Endothelial cell of umbilical vein (primary cell): ENCODE measurements at regions not wholly inside any gene's neighbourhood (a gene's known extent, or its start where the extent isn't known, plus 50 kb on each side); places are given as distances from the start of the nearest gene placed in this dataset.

Experiments
- BruUV-seq: library from RNA; stranded (reverse); fragments of 400-500 nt; replicated peaks from 2 replicates; lab custom pipeline; 2021; lab: Mats Ljungman, UMichigan
- CTCF ChIA-PET: fragments of 300-600, 350-600 bp; sonication (Branson Sonifier 250); formaldehyde crosslinking; loops from one replicate; lab custom pipeline; 2021; ENCODE audit warnings: antibody characterized with exemption, inconsistent platforms; lab: Charles Lee
- POLR2A ChIA-PET: fragments of 300-600, 350-600 bp; sonication (Branson Sonifier 250); formaldehyde crosslinking; loops from one replicate; lab custom pipeline; 2021; ENCODE audit warnings: antibody characterized with exemption, inconsistent platforms; lab: Charles Lee
- DNase-seq: peaks from one replicate; pipeline ENCODE4 v3.0.0-alpha.2; 2011; ENCODE audit warnings: low read depth, low spot score
- FAIRE-seq: peaks from 2 replicates; lab custom pipeline; 2011; peaks lifted over from hg19 to GRCh38; lab: Jason Lieb, UNC
- H2AFZ ChIP-seq: 2 replicates; pipeline ENCODE4 v1.6.0; 2012; ENCODE audit warnings: low read depth, low read length, control low read depth, inconsistent platforms
- H3K27ac ChIP-seq: 2 replicates; pipeline ENCODE4 v1.5.1; 2011; ENCODE audit warnings: low read depth, mild to moderate bottlenecking, control low read depth, low read length, moderate library complexity; ENCODE audit not compliant: insufficient read depth
- H3K27me3 ChIP-seq, 2 experiments: 2 replicates each; pipeline versions ENCODE4 v1.6.0 to v1.6.1; 2011; ENCODE audit warnings: low read length in 2 of 2, mixed read lengths in 1 of 2; ENCODE audit not compliant: control insufficient read depth in 2 of 2, insufficient read depth in 2 of 2
- H3K36me3 ChIP-seq, 2 experiments: 2 replicates in 1 of 2; 3 replicates in 1 of 2; pipeline ENCODE4 v1.5.1; 2011; ENCODE audit warnings: low read length in 2 of 2, mild to moderate bottlenecking in 1 of 2, moderate library complexity in 1 of 2; ENCODE audit not compliant: control insufficient read depth in 2 of 2, insufficient read depth in 2 of 2; ENCODE audit errors: extremely low read depth in 1 of 2
- H3K4me1 ChIP-seq: 3 replicates; pipeline ENCODE4 v1.5.1; 2011; ENCODE audit warnings: mild to moderate bottlenecking, low read length; ENCODE audit not compliant: control insufficient read depth, insufficient read depth; ENCODE audit errors: extremely low read depth
- H3K4me2 ChIP-seq: 2 replicates; pipeline ENCODE4 v1.6.1; 2011; ENCODE audit warnings: low read length, control low read depth, mixed read lengths; ENCODE audit not compliant: insufficient read depth
- H3K4me3 ChIP-seq, 3 experiments: fragments of 200-600 bp in 1 of 3; sonication (generic), shearing (Covaris generic) in 1 of 3; replicated peaks in 1 of 3; 2 replicates each; pipeline ENCODE4 v1.5.1; 2011 to 2016; ENCODE audit warnings: control low read depth in 3 of 3, low read length in 3 of 3, mild to moderate bottlenecking in 2 of 3, inconsistent platforms in 1 of 3, low read depth in 1 of 3, moderate library complexity in 1 of 3; ENCODE audit not compliant: insufficient read depth in 1 of 3
- H3K79me2 ChIP-seq: 2 replicates; pipeline ENCODE4 v1.6.0; 2012; ENCODE audit warnings: low read length, inconsistent platforms; ENCODE audit not compliant: control insufficient read depth, insufficient read depth
- H3K9ac ChIP-seq: replicated peaks from 2 replicates; pipeline ENCODE3; 2011; ENCODE audit warnings: low read length, control low read depth; ENCODE audit not compliant: insufficient read depth; ENCODE audit errors: extremely low read depth
- H3K9me1 ChIP-seq: replicated peaks from 3 replicates; pipeline ENCODE4 v1.6.0; 2011; ENCODE audit warnings: mild to moderate bottlenecking, low read length; ENCODE audit not compliant: control insufficient read depth, insufficient read depth; ENCODE audit errors: extremely low read depth
- H3K9me3 ChIP-seq: replicated peaks from 2 replicates; pipeline ENCODE4 v1.5.1; 2012; ENCODE audit warnings: low read length, inconsistent platforms; ENCODE audit not compliant: control insufficient read depth, insufficient read depth
- H4K20me1 ChIP-seq: replicated peaks from 2 replicates; pipeline ENCODE3; 2011; ENCODE audit warnings: mild to moderate bottlenecking, low read length; ENCODE audit not compliant: control insufficient read depth, insufficient read depth; ENCODE audit errors: extremely low read depth
- EZH2 ChIP-seq: IDR thresholded peaks from 2 replicates; pipeline ENCODE4 v1.6.1; 2012; ENCODE audit warnings: borderline replicate concordance, low read depth, mild to moderate bottlenecking, moderate library complexity, low read length, inconsistent platforms; ENCODE audit not compliant: severe bottlenecking
- FOS ChIP-seq: IDR thresholded peaks from 2 replicates; pipeline ENCODE4 v1.6.1; 2011; ENCODE audit warnings: mild to moderate bottlenecking, low read length, moderate library complexity, borderline replicate concordance; ENCODE audit not compliant: insufficient read depth
- MYC ChIP-seq: IDR thresholded peaks from one replicate; pipeline ENCODE4 v1.6.1; 2011; ENCODE audit warnings: mild to moderate bottlenecking, low read depth, low read length
- POLR2A ChIP-seq: IDR thresholded peaks from 2 replicates; pipeline ENCODE4 v1.6.1; 2012; ENCODE audit warnings: low read depth, mild to moderate bottlenecking, control low read depth, low read length
- POLR2AphosphoS5 ChIP-seq: IDR thresholded peaks from 2 replicates; pipeline ENCODE4 v1.6.1; 2012; ENCODE audit warnings: low read depth, mild to moderate bottlenecking, control low read depth, low read length, moderate library complexity; ENCODE audit not compliant: insufficient read depth
- dilution Hi-C: fragments of 300-500 bp; cut with MboI; formaldehyde crosslinking; loops from one replicate; pipeline ENCODE4 v1.15.0; 2019; ENCODE audit warnings: low sequenced_read_pairs; ENCODE audit not compliant: extremely low pct_ligation_motif_present
- intact Hi-C: fragments of 100-400 bp; cut with micrococcal nuclease; formaldehyde crosslinking; loops from one replicate; pipeline ENCODE4 v1.10.0; 2022
- TF ChIP-seq, protein P1 (sequence below), 2 donors: IDR thresholded peaks; 1 replicate in 1 of 2; 2 replicates in 1 of 2; pipeline ENCODE4 v1.5.1; 2011; ENCODE audit warnings: low read length in 2 of 2, mild to moderate bottlenecking in 2 of 2, moderate library complexity in 2 of 2, control low read depth in 1 of 2, inconsistent platforms in 1 of 2, low read depth in 1 of 2; ENCODE audit not compliant: insufficient read depth in 1 of 2; ENCODE audit errors: extremely low read depth in 1 of 2

DNA sequence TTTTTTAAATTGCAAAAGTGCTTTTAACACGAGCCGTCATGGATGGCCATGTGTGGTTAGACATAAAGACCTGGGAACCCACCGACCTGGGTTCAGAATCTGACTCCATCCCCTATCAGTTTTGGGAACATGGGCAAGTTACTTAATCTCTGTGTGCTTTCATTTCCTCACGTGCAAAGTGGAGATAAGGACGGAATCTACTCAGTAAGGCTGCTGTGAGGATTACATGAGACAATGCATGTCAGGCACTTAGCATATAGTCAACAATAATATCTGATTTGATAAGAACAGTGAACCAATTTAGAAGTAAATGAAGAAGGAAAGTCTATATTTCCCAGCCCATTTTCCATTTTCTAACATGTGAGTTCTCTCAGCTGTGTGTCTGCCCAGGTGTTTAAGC is 235.4 kb downstream of the SUDS3 start:
- TF ChIP-seq, protein P1, sequence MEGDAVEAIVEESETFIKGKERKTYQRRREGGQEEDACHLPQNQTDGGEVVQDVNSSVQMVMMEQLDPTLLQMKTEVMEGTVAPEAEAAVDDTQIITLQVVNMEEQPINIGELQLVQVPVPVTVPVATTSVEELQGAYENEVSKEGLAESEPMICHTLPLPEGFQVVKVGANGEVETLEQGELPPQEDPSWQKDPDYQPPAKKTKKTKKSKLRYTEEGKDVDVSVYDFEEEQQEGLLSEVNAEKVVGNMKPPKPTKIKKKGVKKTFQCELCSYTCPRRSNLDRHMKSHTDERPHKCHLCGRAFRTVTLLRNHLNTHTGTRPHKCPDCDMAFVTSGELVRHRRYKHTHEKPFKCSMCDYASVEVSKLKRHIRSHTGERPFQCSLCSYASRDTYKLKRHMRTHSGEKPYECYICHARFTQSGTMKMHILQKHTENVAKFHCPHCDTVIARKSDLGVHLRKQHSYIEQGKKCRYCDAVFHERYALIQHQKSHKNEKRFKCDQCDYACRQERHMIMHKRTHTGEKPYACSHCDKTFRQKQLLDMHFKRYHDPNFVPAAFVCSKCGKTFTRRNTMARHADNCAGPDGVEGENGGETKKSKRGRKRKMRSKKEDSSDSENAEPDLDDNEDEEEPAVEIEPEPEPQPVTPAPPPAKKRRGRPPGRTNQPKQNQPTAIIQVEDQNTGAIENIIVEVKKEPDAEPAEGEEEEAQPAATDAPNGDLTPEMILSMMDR (IDR thresholded peaks at IDR 0.05; ENCODE audit: extremely low read depth in 1 of 2, insufficient read depth in 1 of 2, low read depth in 1 of 2, low read length in 2 of 2): no peak
- TF ChIP-seq FOS (no peak), MYC (no peak), POLR2AphosphoS5 (no peak), EZH2 (no peak), POLR2A (no peak)
- H4K20me1 ChIP-seq: no peaks in the 10 kb centered on the region
- FAIRE-seq (no peak), DNase-seq (no peak)
- H2AFZ ChIP-seq: no peak overlapping the region
- H3K4me1 ChIP-seq: no peaks in the 10 kb centered on the region
- H3K4me2 ChIP-seq: no peak overlapping the region
- POLR2A ChIA-PET: no interaction called here
- no peaks in the 10 kb centered on the region for H3K36me3 ChIP-seq
- no TSS peak for BruUV-seq
- H3K9me1 ChIP-seq: no peaks in the 10 kb centered on the region
- H3K79me2 ChIP-seq: no peaks in the 10 kb centered on the region
- peaks cover 4% of the 10 kb centered on the region for H3K9me3 ChIP-seq
- no peaks in the 10 kb centered on the region for H3K27me3 ChIP-seq
- intact Hi-C loops: no loop called here
- H3K9ac ChIP-seq: no peak overlapping the region
- H3K27ac ChIP-seq: no peak overlapping the region
- no peak overlapping the region for H3K4me3 ChIP-seq
- CTCF ChIA-PET: no interaction called here
- dilution Hi-C loops: no loop called here
